ENCODE measurements at regions not wholly inside any gene's neighbourhood (a gene's known extent, or its start where the extent isn't known, plus 50 kb on each side); places are given as distances from the start of the nearest gene placed in this dataset.

DNA sequence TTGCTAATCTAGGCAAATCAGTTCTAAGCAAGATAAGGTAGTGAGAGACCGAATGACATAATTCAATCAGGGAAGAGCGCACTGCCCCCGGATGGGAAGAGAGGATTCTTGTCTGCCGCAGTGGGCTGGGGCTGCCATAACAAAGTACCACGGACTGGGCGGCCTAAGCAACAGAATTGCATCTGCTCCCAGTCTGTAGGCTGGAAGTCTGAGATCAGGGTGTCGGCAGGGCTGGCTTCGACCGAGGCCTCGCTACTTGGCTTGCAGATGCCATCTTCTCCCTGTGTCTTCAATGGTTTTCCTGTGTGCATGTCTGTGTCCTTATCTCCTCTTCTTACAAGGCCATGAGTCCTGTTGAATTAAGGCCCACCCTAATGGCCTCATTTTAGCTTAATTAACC is 59.7 kb upstream of the TMEM72 start:
- Histone ChIP-seq H3K4me3 (ENCODE audit: low read depth in 1 of 2, low read length in 2 of 2) (no peak overlapping the region), H3K36me3 (ENCODE audit: control insufficient read depth in 2 of 2, insufficient read depth in 2 of 2, low read length in 1 of 2) (no peaks in the 10 kb centered on the region), H3K27ac (ENCODE audit: low read depth in 2 of 2, low read length in 1 of 2) (no peak overlapping the region), H3K4me1 (ENCODE audit: control insufficient read depth in 2 of 2, insufficient read depth in 2 of 2, low read length in 1 of 2) (no peaks in the 10 kb centered on the region), H3K9me3 (ENCODE audit: control insufficient read depth in 2 of 2, insufficient read depth in 1 of 2, low read depth in 1 of 2, low read length in 1 of 2) (no peaks in the 10 kb centered on the region), H3K27me3 (ENCODE audit: control insufficient read depth in 1 of 2, insufficient read depth in 2 of 2, low read length in 2 of 2) (no peaks in the 10 kb centered on the region)
- 95 to 96% methylated on average over 10 of the region's 10 CpGs for WGBS, 2 donors

DNA sequence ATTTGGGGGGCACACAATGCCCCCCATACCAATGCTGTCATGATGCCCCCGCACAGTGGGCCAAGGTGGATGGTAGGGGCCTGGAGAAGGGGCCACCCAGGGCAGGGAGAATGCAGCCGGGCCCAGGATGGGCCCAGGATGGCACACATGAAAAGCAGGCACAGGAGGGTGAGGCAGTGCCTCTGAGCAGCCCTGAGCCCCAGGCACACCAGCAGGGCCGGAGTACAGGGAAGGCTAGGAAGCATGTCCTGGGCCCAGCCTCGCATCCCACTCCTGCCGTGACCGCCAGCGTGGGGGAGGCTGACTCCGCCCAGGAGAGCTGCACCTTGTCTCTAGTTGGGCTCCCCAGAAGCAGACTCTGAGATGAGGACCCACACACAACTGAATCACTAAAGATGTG is 59.3 kb upstream of the TMEM72 start:
- no peak overlapping the region for H3K27ac ChIP-seq (ENCODE audit: low read depth in 2 of 2, low read length in 1 of 2)
- 87 to 92% methylated on average over 8 of the region's 8 CpGs for WGBS, 2 donors

DNA sequence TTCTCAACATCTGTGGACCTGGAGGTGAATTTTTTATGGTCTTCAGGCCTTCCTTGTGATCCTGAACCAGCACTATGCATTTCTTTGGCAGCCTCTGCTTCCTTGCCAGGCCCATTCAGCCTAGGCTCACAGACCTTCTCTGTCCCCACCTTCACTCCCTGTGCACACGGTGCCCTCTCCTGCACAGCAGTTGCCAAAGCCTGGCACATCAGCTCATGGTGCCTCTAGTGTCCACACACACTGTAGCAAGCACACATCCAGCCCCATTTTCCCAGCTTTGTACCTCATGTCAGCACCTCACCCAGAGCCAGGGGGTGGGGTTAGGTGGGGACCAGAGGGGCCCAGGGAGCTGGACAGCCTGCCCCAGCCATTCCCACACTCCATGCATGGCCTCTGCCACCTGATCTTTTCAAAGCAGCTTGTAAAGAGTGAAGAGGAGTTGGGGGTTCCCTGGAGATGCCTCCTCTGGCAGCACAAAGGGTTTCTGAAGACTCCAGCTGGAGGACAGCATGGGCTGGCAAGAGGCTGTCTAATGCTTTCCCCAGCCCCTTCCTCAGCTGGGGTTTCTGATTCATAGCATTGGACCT is 57.9 kb upstream of the TMEM72 start:
- Histone ChIP-seq H3K27me3 (ENCODE audit: control insufficient read depth in 1 of 2, insufficient read depth in 2 of 2, low read length in 2 of 2) (no peaks in the 10 kb centered on the region), H3K4me3 (ENCODE audit: low read depth in 1 of 2, low read length in 2 of 2) (no peak overlapping the region), H3K36me3 (ENCODE audit: control insufficient read depth in 2 of 2, insufficient read depth in 2 of 2, low read length in 1 of 2) (no peaks in the 10 kb centered on the region), H3K9me3 (ENCODE audit: control insufficient read depth in 2 of 2, insufficient read depth in 1 of 2, low read depth in 1 of 2, low read length in 1 of 2) (no peaks in the 10 kb centered on the region), H3K4me1 (ENCODE audit: control insufficient read depth in 2 of 2, insufficient read depth in 2 of 2, low read length in 1 of 2) (no peaks in the 10 kb centered on the region), H3K27ac (ENCODE audit: low read depth in 2 of 2, low read length in 1 of 2) (no peak overlapping the region)
- WGBS, 2 donors: 18 to 57% methylated on average over 1 of the region's 1 CpG

More for the DNA sequence above, 59.3 kb upstream of the TMEM72 start:
- Histone ChIP-seq H3K4me3 (ENCODE audit: low read depth in 1 of 2, low read length in 2 of 2) (no peak overlapping the region), H3K4me1 (ENCODE audit: control insufficient read depth in 2 of 2, insufficient read depth in 2 of 2, low read length in 1 of 2) (no peaks in the 10 kb centered on the region), H3K27me3 (ENCODE audit: control insufficient read depth in 1 of 2, insufficient read depth in 2 of 2, low read length in 2 of 2) (no peaks in the 10 kb centered on the region), H3K9me3 (ENCODE audit: control insufficient read depth in 2 of 2, insufficient read depth in 1 of 2, low read depth in 1 of 2, low read length in 1 of 2) (no peaks in the 10 kb centered on the region), H3K36me3 (ENCODE audit: control insufficient read depth in 2 of 2, insufficient read depth in 2 of 2, low read length in 1 of 2) (no peaks in the 10 kb centered on the region)

DNA sequence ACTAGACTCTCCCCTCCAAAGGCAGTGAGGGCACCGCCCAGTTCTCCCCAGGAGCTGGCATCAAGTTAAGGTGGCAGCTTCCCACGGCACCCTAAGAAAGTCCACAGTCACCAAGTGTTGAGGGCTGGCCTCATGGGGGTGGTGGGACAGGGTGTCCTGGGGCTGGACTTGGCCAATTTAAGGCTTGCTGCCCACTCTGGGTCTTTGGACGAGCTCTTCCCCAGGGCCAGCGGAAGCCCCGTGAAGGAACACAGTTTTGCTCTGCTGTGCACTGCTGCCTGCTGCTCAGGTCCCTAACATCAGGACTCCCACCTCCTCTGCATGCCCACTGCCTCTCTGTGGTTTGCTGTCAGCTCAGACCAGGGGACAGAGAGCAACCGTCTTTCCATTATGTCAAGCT is 57.3 kb upstream of the TMEM72 start:
- Histone ChIP-seq H3K4me3 (ENCODE audit: low read depth in 1 of 2, low read length in 2 of 2) (no peak overlapping the region), H3K9me3 (ENCODE audit: control insufficient read depth in 2 of 2, insufficient read depth in 1 of 2, low read depth in 1 of 2, low read length in 1 of 2) (no peaks in the 10 kb centered on the region), H3K27me3 (ENCODE audit: control insufficient read depth in 1 of 2, insufficient read depth in 2 of 2, low read length in 2 of 2) (no peaks in the 10 kb centered on the region), H3K36me3 (ENCODE audit: control insufficient read depth in 2 of 2, insufficient read depth in 2 of 2, low read length in 1 of 2) (no peaks in the 10 kb centered on the region), H3K27ac (ENCODE audit: low read depth in 2 of 2, low read length in 1 of 2) (no peak overlapping the region), H3K4me1 (ENCODE audit: control insufficient read depth in 2 of 2, insufficient read depth in 2 of 2, low read length in 1 of 2) (no peaks in the 10 kb centered on the region)
- 84 to 87% methylated on average over 6 of the region's 6 CpGs for WGBS, 2 donors

DNA sequence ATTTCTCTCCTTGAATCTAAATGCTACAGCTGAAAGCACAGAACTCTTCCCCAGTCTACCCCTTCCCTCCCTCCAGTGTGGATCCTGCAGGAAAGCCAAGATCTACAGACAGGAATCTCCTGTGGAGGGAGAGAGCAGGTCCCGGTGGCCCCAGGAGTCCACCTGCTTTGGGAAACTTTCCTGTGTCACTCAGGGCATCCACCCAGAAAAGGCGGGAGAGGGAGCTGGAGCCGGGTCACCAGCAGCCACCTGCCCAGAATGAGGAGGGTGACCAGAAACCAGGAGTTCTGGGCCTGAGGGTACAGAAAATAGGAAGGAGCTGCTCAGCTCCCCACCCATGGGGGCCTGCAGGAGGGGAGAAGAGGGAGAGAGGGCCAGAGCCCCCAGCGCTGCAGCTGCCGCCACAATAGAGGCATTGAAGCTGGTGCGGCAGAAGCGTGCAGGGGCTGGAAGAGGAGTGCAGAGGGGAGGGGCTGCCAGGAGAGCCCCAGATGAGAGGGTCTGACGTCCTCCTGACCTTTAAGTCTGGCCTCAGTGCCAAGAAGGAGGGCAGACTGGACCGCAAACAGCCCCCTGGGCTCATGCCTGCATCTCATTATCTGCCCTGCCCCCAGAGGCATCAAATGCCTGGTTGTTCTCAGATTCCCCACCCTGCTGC is 56.3 kb upstream of the TMEM72 start:
- no peaks in the 10 kb centered on the region for H3K4me1 ChIP-seq (ENCODE audit: control insufficient read depth in 2 of 2, insufficient read depth in 2 of 2, low read length in 1 of 2)
- H3K27me3 ChIP-seq (ENCODE audit: control insufficient read depth in 1 of 2, insufficient read depth in 2 of 2, low read length in 2 of 2): no peaks in the 10 kb centered on the region
- no peak overlapping the region for H3K27ac ChIP-seq (ENCODE audit: low read depth in 2 of 2, low read length in 1 of 2)
- H3K4me3 ChIP-seq (ENCODE audit: low read depth in 1 of 2, low read length in 2 of 2): no peak overlapping the region
- 59 to 76% methylated on average over 7 to 9 of the region's 9 CpGs for WGBS, 2 donors
- H3K36me3 ChIP-seq (ENCODE audit: control insufficient read depth in 2 of 2, insufficient read depth in 2 of 2, low read length in 1 of 2): no peaks in the 10 kb centered on the region
- H3K9me3 ChIP-seq (ENCODE audit: control insufficient read depth in 2 of 2, insufficient read depth in 1 of 2, low read depth in 1 of 2, low read length in 1 of 2): no peaks in the 10 kb centered on the region

DNA sequence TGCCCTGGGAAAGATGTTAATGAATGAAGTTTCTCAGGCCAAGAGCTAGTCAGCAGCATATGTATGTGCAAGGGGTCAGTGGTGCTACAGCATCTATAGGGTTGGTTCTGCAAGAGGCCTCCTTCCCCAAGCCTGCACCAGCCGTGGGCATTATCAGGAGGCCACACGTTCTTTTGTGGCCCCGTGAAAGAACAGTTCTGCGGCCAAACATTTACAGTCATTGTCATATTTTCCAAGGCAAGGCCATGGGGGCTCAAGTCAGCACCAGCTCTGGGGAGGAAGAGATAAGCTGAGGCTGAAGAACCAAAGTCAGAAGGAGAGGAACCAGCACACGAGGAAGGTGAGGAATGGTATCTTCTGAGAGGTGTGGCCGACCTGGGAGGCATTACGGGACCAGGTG is 54.4 kb upstream of the TMEM72 start:
- Histone ChIP-seq H3K9me3 (ENCODE audit: control insufficient read depth in 2 of 2, insufficient read depth in 1 of 2, low read depth in 1 of 2, low read length in 1 of 2) (no peaks in the 10 kb centered on the region), H3K27ac (ENCODE audit: low read depth in 2 of 2, low read length in 1 of 2) (no peak overlapping the region), H3K27me3 (ENCODE audit: control insufficient read depth in 1 of 2, insufficient read depth in 2 of 2, low read length in 2 of 2) (no peaks in the 10 kb centered on the region), H3K4me3 (ENCODE audit: low read depth in 1 of 2, low read length in 2 of 2) (no peak overlapping the region), H3K36me3 (ENCODE audit: control insufficient read depth in 2 of 2, insufficient read depth in 2 of 2, low read length in 1 of 2) (no peaks in the 10 kb centered on the region), H3K4me1 (ENCODE audit: control insufficient read depth in 2 of 2, insufficient read depth in 2 of 2, low read length in 1 of 2) (no peaks in the 10 kb centered on the region)
- 85 to 87% methylated on average over 7 of the region's 7 CpGs for WGBS, 2 donors

DNA sequence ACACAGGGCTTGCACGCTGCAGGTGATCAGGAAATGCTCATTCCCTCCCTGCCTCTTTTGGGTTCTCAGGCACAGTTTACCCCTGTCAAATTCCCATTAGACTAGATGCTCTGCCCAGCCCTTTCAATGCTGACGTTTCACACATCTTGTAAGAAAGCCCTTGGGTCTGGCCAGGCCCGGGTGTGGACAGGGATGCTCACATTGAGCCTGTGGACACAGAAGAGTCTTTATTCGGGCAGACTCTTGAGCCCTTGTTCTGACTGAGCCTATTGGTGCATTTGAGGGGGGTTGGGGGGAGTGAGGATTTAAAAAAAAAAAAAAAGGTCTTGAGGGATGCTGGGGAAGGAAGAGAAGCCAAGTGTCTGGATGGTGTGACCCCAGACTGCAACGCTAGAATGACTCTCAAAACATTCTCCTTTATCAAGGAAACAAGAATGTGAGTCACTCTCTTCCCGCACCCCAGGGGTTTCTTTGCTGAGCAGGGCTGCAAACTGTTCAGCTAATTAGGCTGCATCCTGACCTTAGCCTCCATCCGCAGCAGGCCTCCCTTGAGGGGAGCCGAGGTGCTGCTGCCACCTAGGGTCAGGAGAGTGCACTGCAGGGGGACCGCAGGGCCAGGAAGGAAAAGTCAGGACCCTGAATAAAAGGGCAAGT is 53.6 kb upstream of the TMEM72 start:
- Histone ChIP-seq H3K27me3 (ENCODE audit: control insufficient read depth in 1 of 2, insufficient read depth in 2 of 2, low read length in 2 of 2) (no peaks in the 10 kb centered on the region), H3K36me3 (ENCODE audit: control insufficient read depth in 2 of 2, insufficient read depth in 2 of 2, low read length in 1 of 2) (no peaks in the 10 kb centered on the region), H3K4me1 (ENCODE audit: control insufficient read depth in 2 of 2, insufficient read depth in 2 of 2, low read length in 1 of 2) (no peaks in the 10 kb centered on the region), H3K9me3 (ENCODE audit: control insufficient read depth in 2 of 2, insufficient read depth in 1 of 2, low read depth in 1 of 2, low read length in 1 of 2) (no peaks in the 10 kb centered on the region), H3K4me3 (ENCODE audit: low read depth in 1 of 2, low read length in 2 of 2) (no peak overlapping the region), H3K27ac (ENCODE audit: low read depth in 2 of 2, low read length in 1 of 2) (no peak overlapping the region)
- WGBS, 2 donors: 42% methylated on average over 9 of the region's 9 CpGs

DNA sequence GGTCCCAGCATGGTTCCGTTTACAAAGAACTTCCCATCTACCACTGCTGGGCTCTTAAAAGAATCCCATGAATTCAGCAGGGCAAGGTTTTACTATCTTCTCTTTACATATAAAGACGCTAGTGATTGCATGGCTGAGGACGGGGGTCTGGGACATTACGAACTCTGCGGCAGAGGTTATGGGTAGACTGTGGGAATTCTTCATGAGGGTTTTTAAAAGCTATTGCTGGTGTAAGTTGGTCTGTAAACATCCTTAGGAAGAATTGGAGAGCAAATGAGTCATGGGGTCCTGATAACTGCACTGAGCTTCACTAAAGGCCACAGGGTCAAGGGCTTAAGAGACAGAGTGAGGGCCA is 53.1 kb upstream of the TMEM72 start:
- no peak overlapping the region for H3K27ac ChIP-seq (ENCODE audit: low read depth in 2 of 2, low read length in 1 of 2)
- no peaks in the 10 kb centered on the region for H3K36me3 ChIP-seq (ENCODE audit: control insufficient read depth in 2 of 2, insufficient read depth in 2 of 2, low read length in 1 of 2)
- no peak overlapping the region for H3K4me3 ChIP-seq (ENCODE audit: low read depth in 1 of 2, low read length in 2 of 2)
- H3K4me1 ChIP-seq (ENCODE audit: control insufficient read depth in 2 of 2, insufficient read depth in 2 of 2, low read length in 1 of 2): no peaks in the 10 kb centered on the region
- no peaks in the 10 kb centered on the region for H3K9me3 ChIP-seq (ENCODE audit: control insufficient read depth in 2 of 2, insufficient read depth in 1 of 2, low read depth in 1 of 2, low read length in 1 of 2)
- 72 to 78% methylated on average over 5 of the region's 5 CpGs for WGBS, 2 donors
- no peaks in the 10 kb centered on the region for H3K27me3 ChIP-seq (ENCODE audit: control insufficient read depth in 1 of 2, insufficient read depth in 2 of 2, low read length in 2 of 2)

DNA sequence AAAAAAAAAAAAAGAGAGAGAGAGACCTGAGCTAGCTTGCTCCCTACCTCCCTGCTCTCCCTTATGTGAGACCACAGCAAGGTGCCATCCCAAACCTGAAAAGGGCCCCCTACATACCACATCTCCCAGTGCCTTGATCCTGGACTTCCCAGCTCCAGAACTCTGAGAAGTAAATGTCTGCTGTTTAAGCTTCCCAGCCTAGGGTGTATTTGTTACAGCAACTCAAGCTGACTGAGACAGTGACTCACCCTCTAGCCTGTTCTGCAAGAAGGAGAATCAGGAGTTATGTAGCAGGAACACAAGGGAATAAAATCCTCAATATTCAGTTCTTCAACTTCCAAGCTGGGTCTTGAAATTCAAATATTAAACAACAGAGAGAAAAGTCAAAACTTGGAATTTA is 52.1 kb upstream of the TMEM72 start:
- no peak overlapping the region for H3K27ac ChIP-seq (ENCODE audit: low read depth in 2 of 2, low read length in 1 of 2)
- H3K9me3 ChIP-seq (ENCODE audit: control insufficient read depth in 2 of 2, insufficient read depth in 1 of 2, low read depth in 1 of 2, low read length in 1 of 2): no peaks in the 10 kb centered on the region
- H3K36me3 ChIP-seq (ENCODE audit: control insufficient read depth in 2 of 2, insufficient read depth in 2 of 2, low read length in 1 of 2): no peaks in the 10 kb centered on the region
- H3K4me3 ChIP-seq (ENCODE audit: low read depth in 1 of 2, low read length in 2 of 2): no peak overlapping the region
- no peaks in the 10 kb centered on the region for H3K4me1 ChIP-seq (ENCODE audit: control insufficient read depth in 2 of 2, insufficient read depth in 2 of 2, low read length in 1 of 2)
- peaks cover 0 to 2% of the 10 kb centered on the region in 2 donors for H3K27me3 ChIP-seq (ENCODE audit: control insufficient read depth in 1 of 2, insufficient read depth in 2 of 2, low read length in 2 of 2)

All from esophagus (tissue), 2 donors.